ENCODE measurements at regions not wholly inside any gene's neighbourhood (a gene's known extent, or its start where the extent isn't known, plus 50 kb on each side); places are given as distances from the start of the nearest gene placed in this dataset.

DNA sequence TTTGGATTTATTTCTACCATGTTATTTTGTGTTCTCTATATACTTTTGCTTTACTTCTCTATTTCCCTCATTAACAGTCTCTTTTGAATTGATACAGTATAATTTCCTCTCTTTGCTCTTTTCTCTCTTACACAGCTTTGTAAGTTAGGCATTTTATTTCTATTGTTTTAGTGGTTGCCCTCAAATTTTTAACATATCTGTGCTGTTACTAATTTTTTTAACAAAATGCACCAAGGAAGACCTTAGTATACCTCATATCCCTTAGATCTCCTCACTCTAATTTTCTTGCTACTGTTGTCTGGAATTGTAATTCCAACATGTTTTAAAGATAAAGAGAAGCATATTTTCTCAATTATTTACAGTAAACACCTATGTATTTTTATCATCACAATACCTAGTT lies 416.8 kb upstream of the SLC14A2 start:
- TF ChIP-seq, protein P1, sequence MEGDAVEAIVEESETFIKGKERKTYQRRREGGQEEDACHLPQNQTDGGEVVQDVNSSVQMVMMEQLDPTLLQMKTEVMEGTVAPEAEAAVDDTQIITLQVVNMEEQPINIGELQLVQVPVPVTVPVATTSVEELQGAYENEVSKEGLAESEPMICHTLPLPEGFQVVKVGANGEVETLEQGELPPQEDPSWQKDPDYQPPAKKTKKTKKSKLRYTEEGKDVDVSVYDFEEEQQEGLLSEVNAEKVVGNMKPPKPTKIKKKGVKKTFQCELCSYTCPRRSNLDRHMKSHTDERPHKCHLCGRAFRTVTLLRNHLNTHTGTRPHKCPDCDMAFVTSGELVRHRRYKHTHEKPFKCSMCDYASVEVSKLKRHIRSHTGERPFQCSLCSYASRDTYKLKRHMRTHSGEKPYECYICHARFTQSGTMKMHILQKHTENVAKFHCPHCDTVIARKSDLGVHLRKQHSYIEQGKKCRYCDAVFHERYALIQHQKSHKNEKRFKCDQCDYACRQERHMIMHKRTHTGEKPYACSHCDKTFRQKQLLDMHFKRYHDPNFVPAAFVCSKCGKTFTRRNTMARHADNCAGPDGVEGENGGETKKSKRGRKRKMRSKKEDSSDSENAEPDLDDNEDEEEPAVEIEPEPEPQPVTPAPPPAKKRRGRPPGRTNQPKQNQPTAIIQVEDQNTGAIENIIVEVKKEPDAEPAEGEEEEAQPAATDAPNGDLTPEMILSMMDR (conservative IDR thresholded peaks at IDR 0.05; ENCODE audit: low read depth in 2 of 2), result no peak
- no peak for TF ChIP-seq POLR2AphosphoS5 (IDR thresholded peaks at IDR 0.05; ENCODE audit: low read depth)
- TF ChIP-seq EZH2 (IDR thresholded peaks at IDR 0.05; ENCODE audit: low read depth, unreplicated experiment), result no peak
- TF ChIP-seq ZNF114 (CRISPR knock-in tag; IDR thresholded peaks at IDR 0.05), result no peak
- TF ChIP-seq EZH2phosphoT487 (IDR thresholded peaks at IDR 0.05; ENCODE audit: unreplicated experiment), result no peak
- TF ChIP-seq, protein P2, sequence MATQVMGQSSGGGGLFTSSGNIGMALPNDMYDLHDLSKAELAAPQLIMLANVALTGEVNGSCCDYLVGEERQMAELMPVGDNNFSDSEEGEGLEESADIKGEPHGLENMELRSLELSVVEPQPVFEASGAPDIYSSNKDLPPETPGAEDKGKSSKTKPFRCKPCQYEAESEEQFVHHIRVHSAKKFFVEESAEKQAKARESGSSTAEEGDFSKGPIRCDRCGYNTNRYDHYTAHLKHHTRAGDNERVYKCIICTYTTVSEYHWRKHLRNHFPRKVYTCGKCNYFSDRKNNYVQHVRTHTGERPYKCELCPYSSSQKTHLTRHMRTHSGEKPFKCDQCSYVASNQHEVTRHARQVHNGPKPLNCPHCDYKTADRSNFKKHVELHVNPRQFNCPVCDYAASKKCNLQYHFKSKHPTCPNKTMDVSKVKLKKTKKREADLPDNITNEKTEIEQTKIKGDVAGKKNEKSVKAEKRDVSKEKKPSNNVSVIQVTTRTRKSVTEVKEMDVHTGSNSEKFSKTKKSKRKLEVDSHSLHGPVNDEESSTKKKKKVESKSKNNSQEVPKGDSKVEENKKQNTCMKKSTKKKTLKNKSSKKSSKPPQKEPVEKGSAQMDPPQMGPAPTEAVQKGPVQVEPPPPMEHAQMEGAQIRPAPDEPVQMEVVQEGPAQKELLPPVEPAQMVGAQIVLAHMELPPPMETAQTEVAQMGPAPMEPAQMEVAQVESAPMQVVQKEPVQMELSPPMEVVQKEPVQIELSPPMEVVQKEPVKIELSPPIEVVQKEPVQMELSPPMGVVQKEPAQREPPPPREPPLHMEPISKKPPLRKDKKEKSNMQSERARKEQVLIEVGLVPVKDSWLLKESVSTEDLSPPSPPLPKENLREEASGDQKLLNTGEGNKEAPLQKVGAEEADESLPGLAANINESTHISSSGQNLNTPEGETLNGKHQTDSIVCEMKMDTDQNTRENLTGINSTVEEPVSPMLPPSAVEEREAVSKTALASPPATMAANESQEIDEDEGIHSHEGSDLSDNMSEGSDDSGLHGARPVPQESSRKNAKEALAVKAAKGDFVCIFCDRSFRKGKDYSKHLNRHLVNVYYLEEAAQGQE (IDR thresholded peaks at IDR 0.05; ENCODE audit: unreplicated experiment), result no peak
- no peak for TF ChIP-seq CREB1 (CRISPR knock-in tag; IDR thresholded peaks at IDR 0.05; ENCODE audit: low read depth)
- no peak for TF ChIP-seq STAT1 (IDR thresholded peaks at IDR 0.05; ENCODE audit: unreplicated experiment)
- TF ChIP-seq NANOG (IDR thresholded peaks at IDR 0.05; ENCODE audit: borderline replicate concordance), result no peak
